Mesothelial cell of epicardium (in vitro differentiated cells): ENCODE measurements at regions not wholly inside any gene's neighbourhood (a gene's known extent, or its start where the extent isn't known, plus 50 kb on each side); places are given as distances from the start of the nearest gene placed in this dataset.
A peak's percentile ranks its signal among the peaks of the same experiment; 100 is the strongest.

Experiments
- DNase-seq, 2 experiments: peaks; one replicate each; pipeline ENCODE4 v3.0.0; 2021; ENCODE audit warnings: low spot score in 2 of 2; ENCODE audit not compliant: unreplicated experiment in 2 of 2
- H3K27ac Mint-ChIP-seq: 2 replicates; pipeline ENCODE4 v1.8.0; 2021; ENCODE audit warnings: mixed read lengths
- H3K27me3 Mint-ChIP-seq: 2 replicates; pipeline ENCODE4 v1.8.0; 2021; ENCODE audit warnings: low read depth, mixed read lengths
- H3K36me3 Mint-ChIP-seq: 2 replicates; pipeline ENCODE4 v1.8.0; 2021; ENCODE audit warnings: mixed read lengths
- H3K4me1 Mint-ChIP-seq: 2 replicates; pipeline ENCODE4 v1.8.0; 2021; ENCODE audit warnings: mixed read lengths
- H3K4me3 Mint-ChIP-seq: 2 replicates; pipeline ENCODE4 v1.8.0; 2021; ENCODE audit warnings: mild to moderate bottlenecking, moderate library complexity, mixed read lengths
- H3K9me3 Mint-ChIP-seq: 2 replicates; pipeline ENCODE4 v1.8.0; 2021; ENCODE audit warnings: mixed read lengths
- CTCF ChIP-seq: fragments of 200-600 bp; sonication (generic); IDR thresholded peaks from one replicate; pipeline ENCODE4 v1.5.0; 2021; ENCODE audit warnings: antibody characterized with exemption; ENCODE audit not compliant: unreplicated experiment

- no peaks in the 10 kb centered on the region for H3K36me3 Mint-ChIP-seq
- H3K4me1 Mint-ChIP-seq, result peaks cover 7% of the 10 kb centered on the region
- H3K27me3 Mint-ChIP-seq, result peaks cover 7% of the 10 kb centered on the region
- no peak for TF ChIP-seq CTCF
- no peak overlapping the region for H3K27ac Mint-ChIP-seq
- no peak for DNase-seq
- no peak overlapping the region for H3K4me3 Mint-ChIP-seq
- no peaks in the 10 kb centered on the region for H3K9me3 Mint-ChIP-seq
Measured at GRCh38 chr11:119979701-119980100, 158.2 kb downstream of the TRIM29 start.

- Mint-ChIP-seq H3K27me3 (peaks cover 6% of the 10 kb centered on the region), H3K4me1 (peaks cover 7% of the 10 kb centered on the region), H3K36me3 (no peaks in the 10 kb centered on the region), H3K4me3 (no peak overlapping the region), H3K9me3 (no peaks in the 10 kb centered on the region), H3K27ac (no peak overlapping the region)
- no peak for DNase-seq
- no peak for TF ChIP-seq CTCF
Measured at GRCh38 chr11:119978696-119979095, 159.2 kb downstream of the TRIM29 start.

GRCh38 chr11:119977881-119978280 lies 160.0 kb downstream of the TRIM29 start:
- no peak overlapping the region for H3K4me3 Mint-ChIP-seq
- no peak for DNase-seq
- peaks cover 4% of the 10 kb centered on the region for H3K4me1 Mint-ChIP-seq
- peaks cover under 1% of the 10 kb centered on the region for H3K9me3 Mint-ChIP-seq
- H3K27ac Mint-ChIP-seq, result no peak overlapping the region
- no peaks in the 10 kb centered on the region for H3K36me3 Mint-ChIP-seq
- TF ChIP-seq CTCF, result no peak
- peaks cover 5% of the 10 kb centered on the region for H3K27me3 Mint-ChIP-seq

- Mint-ChIP-seq H3K4me3 (no peak overlapping the region), H3K27ac (no peak overlapping the region), H3K4me1 (peaks cover 4% of the 10 kb centered on the region), H3K36me3 (no peaks in the 10 kb centered on the region), H3K9me3 (peaks cover 4% of the 10 kb centered on the region), H3K27me3 (peaks cover 5% of the 10 kb centered on the region)
- TF ChIP-seq CTCF, result no peak
- DNase-seq, result no peak
Measured at GRCh38 chr11:119977561-119977860, 160.4 kb downstream of the TRIM29 start.

GRCh38 chr11:119976805-119977560 lies 160.9 kb downstream of the TRIM29 start:
- TF ChIP-seq CTCF, result no peak
- no peaks in the 10 kb centered on the region for H3K36me3 Mint-ChIP-seq
- DNase-seq, result no peak
- H3K27ac Mint-ChIP-seq, result peak overlapping the region; percentile 38
- H3K9me3 Mint-ChIP-seq, result peaks cover 4% of the 10 kb centered on the region
- no peak overlapping the region for H3K4me3 Mint-ChIP-seq
- peaks cover 5% of the 10 kb centered on the region for H3K27me3 Mint-ChIP-seq
- peaks cover 4% of the 10 kb centered on the region for H3K4me1 Mint-ChIP-seq
